ENCODE measurements at regions not wholly inside any gene's neighbourhood (a gene's known extent, or its start where the extent isn't known, plus 50 kb on each side); places are given as distances from the start of the nearest gene placed in this dataset.
A peak's percentile ranks its signal among the peaks of the same experiment; 100 is the strongest.

- Mint-ChIP-seq H3K36me3 (peaks cover 5% of the 10 kb centered on the region; the same call in 1 of the 2 replicates), H3K4me3 (no peak overlapping the region), H3K27ac (no peak overlapping the region), H3K27me3 (ENCODE audit: low read depth) (peaks cover 45% of the 10 kb centered on the region), H3K9me3 (peaks cover 18% of the 10 kb centered on the region), H3K4me1 (peaks cover 4% of the 10 kb centered on the region; the same call in 1 of the 2 replicates)
- ATAC-seq (peak; percentile 78), DNase-seq (ENCODE audit: low spot score) (peak; percentile 13)
- ChIA-PET CTCF (interaction anchor here (0.9 to 1.0 kb wide), 2 partner anchors 10 to 179 kb away, joined by 3 read pairs; no protein-coding TSS in a partner anchor), POLR2A (no interaction called here)
- TF ChIP-seq FOXP1 (CRISPR knock-in tag; IDR thresholded peaks at IDR 0.05; ENCODE audit: borderline replicate concordance), result no peak
- no peak for TF ChIP-seq ZNF121 (CRISPR knock-in tag; IDR thresholded peaks at IDR 0.05)
- no peak for TF ChIP-seq MXD4 (CRISPR knock-in tag; IDR thresholded peaks at IDR 0.05; ENCODE audit: borderline replicate concordance)
- TF ChIP-seq, protein P1, sequence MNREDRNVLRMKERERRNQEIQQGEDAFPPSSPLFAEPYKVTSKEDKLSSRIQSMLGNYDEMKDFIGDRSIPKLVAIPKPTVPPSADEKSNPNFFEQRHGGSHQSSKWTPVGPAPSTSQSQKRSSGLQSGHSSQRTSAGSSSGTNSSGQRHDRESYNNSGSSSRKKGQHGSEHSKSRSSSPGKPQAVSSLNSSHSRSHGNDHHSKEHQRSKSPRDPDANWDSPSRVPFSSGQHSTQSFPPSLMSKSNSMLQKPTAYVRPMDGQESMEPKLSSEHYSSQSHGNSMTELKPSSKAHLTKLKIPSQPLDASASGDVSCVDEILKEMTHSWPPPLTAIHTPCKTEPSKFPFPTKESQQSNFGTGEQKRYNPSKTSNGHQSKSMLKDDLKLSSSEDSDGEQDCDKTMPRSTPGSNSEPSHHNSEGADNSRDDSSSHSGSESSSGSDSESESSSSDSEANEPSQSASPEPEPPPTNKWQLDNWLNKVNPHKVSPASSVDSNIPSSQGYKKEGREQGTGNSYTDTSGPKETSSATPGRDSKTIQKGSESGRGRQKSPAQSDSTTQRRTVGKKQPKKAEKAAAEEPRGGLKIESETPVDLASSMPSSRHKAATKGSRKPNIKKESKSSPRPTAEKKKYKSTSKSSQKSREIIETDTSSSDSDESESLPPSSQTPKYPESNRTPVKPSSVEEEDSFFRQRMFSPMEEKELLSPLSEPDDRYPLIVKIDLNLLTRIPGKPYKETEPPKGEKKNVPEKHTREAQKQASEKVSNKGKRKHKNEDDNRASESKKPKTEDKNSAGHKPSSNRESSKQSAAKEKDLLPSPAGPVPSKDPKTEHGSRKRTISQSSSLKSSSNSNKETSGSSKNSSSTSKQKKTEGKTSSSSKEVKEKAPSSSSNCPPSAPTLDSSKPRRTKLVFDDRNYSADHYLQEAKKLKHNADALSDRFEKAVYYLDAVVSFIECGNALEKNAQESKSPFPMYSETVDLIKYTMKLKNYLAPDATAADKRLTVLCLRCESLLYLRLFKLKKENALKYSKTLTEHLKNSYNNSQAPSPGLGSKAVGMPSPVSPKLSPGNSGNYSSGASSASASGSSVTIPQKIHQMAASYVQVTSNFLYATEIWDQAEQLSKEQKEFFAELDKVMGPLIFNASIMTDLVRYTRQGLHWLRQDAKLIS (CRISPR knock-in tag; IDR thresholded peaks at IDR 0.05; ENCODE audit: borderline replicate concordance), result no peak
- TF ChIP-seq, protein P2, sequence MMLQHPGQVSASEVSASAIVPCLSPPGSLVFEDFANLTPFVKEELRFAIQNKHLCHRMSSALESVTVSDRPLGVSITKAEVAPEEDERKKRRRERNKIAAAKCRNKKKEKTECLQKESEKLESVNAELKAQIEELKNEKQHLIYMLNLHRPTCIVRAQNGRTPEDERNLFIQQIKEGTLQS (CRISPR knock-in tag; conservative IDR thresholded peaks at IDR 0.05), result no peak
- TF ChIP-seq, protein P3, sequence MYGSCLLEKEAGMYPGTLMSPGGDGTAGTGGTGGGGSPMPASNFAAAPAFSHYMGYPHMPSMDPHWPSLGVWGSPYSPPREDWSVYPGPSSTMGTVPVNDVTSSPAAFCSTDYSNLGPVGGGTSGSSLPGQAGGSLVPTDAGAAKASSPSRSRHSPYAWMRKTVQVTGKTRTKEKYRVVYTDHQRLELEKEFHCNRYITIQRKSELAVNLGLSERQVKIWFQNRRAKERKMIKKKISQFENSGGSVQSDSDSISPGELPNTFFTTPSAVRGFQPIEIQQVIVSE (CRISPR knock-in tag; IDR thresholded peaks at IDR 0.05; ENCODE audit: borderline replicate concordance), result no peak
- TF ChIP-seq NFE2L1 (CRISPR knock-in tag; IDR thresholded peaks at IDR 0.05), result no peak
Measured at GRCh38 chr6:103908898-103909297, 950.8 kb downstream of the HACE1 start.

DNA sequence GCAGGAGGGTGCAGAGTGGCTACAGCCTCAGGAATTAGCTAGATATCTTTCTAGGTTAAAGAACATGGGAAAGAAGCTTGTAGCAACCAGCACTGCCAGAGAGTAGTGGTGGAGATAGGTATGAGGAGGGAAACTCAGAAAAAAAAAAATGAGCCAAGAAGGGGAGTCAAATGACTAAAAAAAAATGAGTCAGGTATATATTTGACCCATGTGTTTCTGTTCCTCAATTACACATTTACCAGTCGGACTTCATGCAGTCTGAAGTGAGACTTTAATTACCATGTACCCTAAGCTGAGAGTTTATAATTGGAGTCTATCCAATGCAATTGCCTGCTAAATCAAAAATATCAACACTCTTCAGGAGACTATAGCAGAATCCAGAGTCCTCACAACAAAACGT is 964.6 kb downstream of the HACE1 start:
- ATAC-seq (no peak), DNase-seq (ENCODE audit: low spot score) (no peak)
- Mint-ChIP-seq H3K9me3 (peaks cover 4% of the 10 kb centered on the region; the same call in 1 of the 2 replicates), H3K4me1 (no peaks in the 10 kb centered on the region), H3K27me3 (ENCODE audit: low read depth) (no peaks in the 10 kb centered on the region), H3K27ac (no peak overlapping the region), H3K4me3 (no peak overlapping the region), H3K36me3 (no peaks in the 10 kb centered on the region)
- ChIA-PET POLR2A (no interaction called here), CTCF (no interaction called here)
- TF ChIP-seq SP1 (CRISPR knock-in tag; conservative IDR thresholded peaks at IDR 0.05), result no peak
- no peak for TF ChIP-seq CBFB (CRISPR knock-in tag; IDR thresholded peaks at IDR 0.05; ENCODE audit: low read depth)
- no peak for TF ChIP-seq E2F5 (CRISPR knock-in tag; IDR thresholded peaks at IDR 0.05)
- TF ChIP-seq, protein P3 (CRISPR knock-in tag; IDR thresholded peaks at IDR 0.05; ENCODE audit: borderline replicate concordance), result no peak
- TF ChIP-seq, protein P4, sequence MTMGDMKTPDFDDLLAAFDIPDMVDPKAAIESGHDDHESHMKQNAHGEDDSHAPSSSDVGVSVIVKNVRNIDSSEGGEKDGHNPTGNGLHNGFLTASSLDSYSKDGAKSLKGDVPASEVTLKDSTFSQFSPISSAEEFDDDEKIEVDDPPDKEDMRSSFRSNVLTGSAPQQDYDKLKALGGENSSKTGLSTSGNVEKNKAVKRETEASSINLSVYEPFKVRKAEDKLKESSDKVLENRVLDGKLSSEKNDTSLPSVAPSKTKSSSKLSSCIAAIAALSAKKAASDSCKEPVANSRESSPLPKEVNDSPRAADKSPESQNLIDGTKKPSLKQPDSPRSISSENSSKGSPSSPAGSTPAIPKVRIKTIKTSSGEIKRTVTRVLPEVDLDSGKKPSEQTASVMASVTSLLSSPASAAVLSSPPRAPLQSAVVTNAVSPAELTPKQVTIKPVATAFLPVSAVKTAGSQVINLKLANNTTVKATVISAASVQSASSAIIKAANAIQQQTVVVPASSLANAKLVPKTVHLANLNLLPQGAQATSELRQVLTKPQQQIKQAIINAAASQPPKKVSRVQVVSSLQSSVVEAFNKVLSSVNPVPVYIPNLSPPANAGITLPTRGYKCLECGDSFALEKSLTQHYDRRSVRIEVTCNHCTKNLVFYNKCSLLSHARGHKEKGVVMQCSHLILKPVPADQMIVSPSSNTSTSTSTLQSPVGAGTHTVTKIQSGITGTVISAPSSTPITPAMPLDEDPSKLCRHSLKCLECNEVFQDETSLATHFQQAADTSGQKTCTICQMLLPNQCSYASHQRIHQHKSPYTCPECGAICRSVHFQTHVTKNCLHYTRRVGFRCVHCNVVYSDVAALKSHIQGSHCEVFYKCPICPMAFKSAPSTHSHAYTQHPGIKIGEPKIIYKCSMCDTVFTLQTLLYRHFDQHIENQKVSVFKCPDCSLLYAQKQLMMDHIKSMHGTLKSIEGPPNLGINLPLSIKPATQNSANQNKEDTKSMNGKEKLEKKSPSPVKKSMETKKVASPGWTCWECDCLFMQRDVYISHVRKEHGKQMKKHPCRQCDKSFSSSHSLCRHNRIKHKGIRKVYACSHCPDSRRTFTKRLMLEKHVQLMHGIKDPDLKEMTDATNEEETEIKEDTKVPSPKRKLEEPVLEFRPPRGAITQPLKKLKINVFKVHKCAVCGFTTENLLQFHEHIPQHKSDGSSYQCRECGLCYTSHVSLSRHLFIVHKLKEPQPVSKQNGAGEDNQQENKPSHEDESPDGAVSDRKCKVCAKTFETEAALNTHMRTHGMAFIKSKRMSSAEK (CRISPR knock-in tag; IDR thresholded peaks at IDR 0.05; ENCODE audit: borderline replicate concordance), result no peak
- TF ChIP-seq TCF7 (CRISPR knock-in tag; IDR thresholded peaks at IDR 0.05; ENCODE audit: low read depth), result no peak
- no peak for TF ChIP-seq NFYB (CRISPR knock-in tag; conservative IDR thresholded peaks at IDR 0.05; ENCODE audit: low read depth)
- TF ChIP-seq, protein P5, sequence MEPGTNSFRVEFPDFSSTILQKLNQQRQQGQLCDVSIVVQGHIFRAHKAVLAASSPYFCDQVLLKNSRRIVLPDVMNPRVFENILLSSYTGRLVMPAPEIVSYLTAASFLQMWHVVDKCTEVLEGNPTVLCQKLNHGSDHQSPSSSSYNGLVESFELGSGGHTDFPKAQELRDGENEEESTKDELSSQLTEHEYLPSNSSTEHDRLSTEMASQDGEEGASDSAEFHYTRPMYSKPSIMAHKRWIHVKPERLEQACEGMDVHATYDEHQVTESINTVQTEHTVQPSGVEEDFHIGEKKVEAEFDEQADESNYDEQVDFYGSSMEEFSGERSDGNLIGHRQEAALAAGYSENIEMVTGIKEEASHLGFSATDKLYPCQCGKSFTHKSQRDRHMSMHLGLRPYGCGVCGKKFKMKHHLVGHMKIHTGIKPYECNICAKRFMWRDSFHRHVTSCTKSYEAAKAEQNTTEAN (CRISPR knock-in tag; IDR thresholded peaks at IDR 0.05), result no peak
- TF ChIP-seq, protein P6, sequence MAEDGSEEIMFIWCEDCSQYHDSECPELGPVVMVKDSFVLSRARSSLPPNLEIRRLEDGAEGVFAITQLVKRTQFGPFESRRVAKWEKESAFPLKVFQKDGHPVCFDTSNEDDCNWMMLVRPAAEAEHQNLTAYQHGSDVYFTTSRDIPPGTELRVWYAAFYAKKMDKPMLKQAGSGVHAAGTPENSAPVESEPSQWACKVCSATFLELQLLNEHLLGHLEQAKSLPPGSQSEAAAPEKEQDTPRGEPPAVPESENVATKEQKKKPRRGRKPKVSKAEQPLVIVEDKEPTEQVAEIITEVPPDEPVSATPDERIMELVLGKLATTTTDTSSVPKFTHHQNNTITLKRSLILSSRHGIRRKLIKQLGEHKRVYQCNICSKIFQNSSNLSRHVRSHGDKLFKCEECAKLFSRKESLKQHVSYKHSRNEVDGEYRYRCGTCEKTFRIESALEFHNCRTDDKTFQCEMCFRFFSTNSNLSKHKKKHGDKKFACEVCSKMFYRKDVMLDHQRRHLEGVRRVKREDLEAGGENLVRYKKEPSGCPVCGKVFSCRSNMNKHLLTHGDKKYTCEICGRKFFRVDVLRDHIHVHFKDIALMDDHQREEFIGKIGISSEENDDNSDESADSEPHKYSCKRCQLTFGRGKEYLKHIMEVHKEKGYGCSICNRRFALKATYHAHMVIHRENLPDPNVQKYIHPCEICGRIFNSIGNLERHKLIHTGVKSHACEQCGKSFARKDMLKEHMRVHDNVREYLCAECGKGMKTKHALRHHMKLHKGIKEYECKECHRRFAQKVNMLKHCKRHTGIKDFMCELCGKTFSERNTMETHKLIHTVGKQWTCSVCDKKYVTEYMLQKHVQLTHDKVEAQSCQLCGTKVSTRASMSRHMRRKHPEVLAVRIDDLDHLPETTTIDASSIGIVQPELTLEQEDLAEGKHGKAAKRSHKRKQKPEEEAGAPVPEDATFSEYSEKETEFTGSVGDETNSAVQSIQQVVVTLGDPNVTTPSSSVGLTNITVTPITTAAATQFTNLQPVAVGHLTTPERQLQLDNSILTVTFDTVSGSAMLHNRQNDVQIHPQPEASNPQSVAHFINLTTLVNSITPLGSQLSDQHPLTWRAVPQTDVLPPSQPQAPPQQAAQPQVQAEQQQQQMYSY (CRISPR knock-in tag; IDR thresholded peaks at IDR 0.05), result no peak
- TF ChIP-seq ZNF423 (CRISPR knock-in tag; IDR thresholded peaks at IDR 0.05), result no peak
- TF ChIP-seq, protein P7, sequence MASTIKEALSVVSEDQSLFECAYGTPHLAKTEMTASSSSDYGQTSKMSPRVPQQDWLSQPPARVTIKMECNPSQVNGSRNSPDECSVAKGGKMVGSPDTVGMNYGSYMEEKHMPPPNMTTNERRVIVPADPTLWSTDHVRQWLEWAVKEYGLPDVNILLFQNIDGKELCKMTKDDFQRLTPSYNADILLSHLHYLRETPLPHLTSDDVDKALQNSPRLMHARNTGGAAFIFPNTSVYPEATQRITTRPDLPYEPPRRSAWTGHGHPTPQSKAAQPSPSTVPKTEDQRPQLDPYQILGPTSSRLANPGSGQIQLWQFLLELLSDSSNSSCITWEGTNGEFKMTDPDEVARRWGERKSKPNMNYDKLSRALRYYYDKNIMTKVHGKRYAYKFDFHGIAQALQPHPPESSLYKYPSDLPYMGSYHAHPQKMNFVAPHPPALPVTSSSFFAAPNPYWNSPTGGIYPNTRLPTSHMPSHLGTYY (CRISPR knock-in tag; IDR thresholded peaks at IDR 0.05), result no peak

All from WTC11 (cell line).